SH-SY5Y (cell line): ENCODE measurements at regions not wholly inside any gene's neighbourhood (a gene's known extent, or its start where the extent isn't known, plus 50 kb on each side); places are given as distances from the start of the nearest gene placed in this dataset.

Source experiments
- GATA2 ChIP-seq: IDR thresholded peaks from 2 replicates; pipeline ENCODE4 v1.6.1; 2011; ENCODE audit warnings: mild to moderate bottlenecking, low read depth, low read length
- GATA3 ChIP-seq: IDR thresholded peaks from 2 replicates; pipeline ENCODE4 v1.6.1; 2011; ENCODE audit warnings: low read depth, mild to moderate bottlenecking, low read length, moderate library complexity

- no peak for TF ChIP-seq GATA2
- TF ChIP-seq GATA3, result no peak
Measured at GRCh38 chr10:128817636-128818035, 649.4 kb upstream of the MGMT start.
